GM18507 (cell line): ENCODE measurements at regions not wholly inside any gene's neighbourhood (a gene's known extent, or its start where the extent isn't known, plus 50 kb on each side); places are given as distances from the start of the nearest gene placed in this dataset.

Experiments
- DNase-seq: peaks from one replicate; pipeline ENCODE4 v3.0.0; 2011; ENCODE audit warnings: low read depth; ENCODE audit not compliant: insufficient read length; ENCODE audit errors: extremely low spot score
- FAIRE-seq: peaks from 2 replicates; lab custom pipeline; 2011; peaks lifted over from hg19 to GRCh38; lab: Jason Lieb, UNC

DNA sequence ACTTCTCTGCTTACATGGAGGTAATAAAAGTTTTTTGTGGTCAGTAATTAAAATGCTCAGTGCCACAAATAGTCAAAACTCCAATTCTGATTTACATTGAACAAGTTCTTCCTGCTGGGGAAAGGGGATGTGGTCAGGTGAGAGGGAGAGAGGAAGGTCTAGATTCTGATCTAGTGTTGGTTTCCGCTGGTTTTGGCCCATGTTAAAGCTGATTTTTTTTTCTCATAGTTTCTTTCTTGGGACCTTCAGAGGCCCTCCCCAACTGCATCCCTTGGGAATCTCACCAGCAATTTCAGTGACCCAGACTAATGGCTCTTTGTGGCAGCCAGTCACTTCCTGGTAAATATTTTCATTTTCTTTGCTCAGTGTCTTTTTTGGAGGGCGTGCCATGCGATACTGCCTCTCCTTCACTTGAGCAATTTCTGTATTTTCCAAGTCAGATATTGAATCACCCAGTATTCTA lies 332.7 kb downstream of the RAPGEF2 start:
- no peak for DNase-seq
- FAIRE-seq = peak; percentile 71

DNA sequence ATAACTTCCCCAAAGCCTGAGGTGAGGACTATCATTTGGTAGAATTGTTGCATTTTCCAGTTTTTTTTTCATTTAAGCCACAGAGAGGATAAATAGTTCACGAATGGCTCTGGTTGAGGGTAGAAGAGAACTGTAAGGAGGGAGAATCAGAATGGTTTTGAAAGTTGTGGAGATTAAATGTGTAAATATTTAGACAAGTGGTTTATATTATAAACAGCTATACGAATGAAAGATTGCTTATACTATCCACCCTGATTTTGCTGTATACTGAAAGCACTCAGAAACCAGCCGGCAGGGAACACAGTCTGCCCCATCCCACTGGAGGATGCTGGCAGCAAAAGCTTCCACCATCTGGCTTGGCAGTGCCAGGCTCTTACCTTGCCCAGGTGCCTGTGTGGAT lies 341.1 kb downstream of the RAPGEF2 start:
- DNase-seq = no peak
- no peak for FAIRE-seq

DNA sequence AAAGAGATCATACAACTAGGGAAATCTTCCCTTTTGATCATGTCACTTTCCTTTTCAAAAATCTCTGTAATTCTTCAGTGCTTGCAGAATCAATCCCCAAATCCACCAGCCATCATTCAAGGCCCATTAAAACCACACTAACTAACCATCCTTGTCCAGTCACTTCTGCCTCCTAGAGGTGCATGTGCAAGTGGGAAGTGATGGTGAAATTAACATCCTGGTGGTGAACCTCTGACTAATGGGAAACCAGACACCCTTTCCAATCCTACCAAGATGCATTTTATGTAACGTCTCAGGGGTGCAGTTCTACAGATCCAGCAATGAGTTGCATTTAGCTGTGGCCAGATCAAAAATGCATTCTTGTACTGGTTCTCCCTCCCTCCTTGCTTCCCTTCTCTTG lies 341.8 kb downstream of the RAPGEF2 start:
- DNase-seq (no peak), FAIRE-seq (no peak)

DNA sequence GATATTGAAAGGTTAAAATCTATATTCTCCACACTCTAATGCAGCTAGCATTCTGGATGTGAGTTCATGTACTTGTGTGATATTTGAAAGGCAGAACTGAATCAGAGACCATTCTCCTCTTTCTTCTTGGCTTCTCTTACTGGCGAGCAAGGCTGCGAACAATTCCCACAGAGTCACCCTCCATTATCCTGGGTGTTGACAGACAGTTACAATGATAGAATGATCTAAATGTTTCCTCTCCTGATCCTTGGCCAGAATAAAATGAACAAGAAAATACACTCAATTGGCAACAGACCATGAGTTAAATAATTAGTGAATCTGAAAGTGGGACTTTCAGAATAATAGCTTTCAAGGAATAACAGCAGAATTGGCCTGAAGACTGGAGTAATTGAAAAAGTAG lies 342.8 kb downstream of the RAPGEF2 start:
- no peak for FAIRE-seq

DNA sequence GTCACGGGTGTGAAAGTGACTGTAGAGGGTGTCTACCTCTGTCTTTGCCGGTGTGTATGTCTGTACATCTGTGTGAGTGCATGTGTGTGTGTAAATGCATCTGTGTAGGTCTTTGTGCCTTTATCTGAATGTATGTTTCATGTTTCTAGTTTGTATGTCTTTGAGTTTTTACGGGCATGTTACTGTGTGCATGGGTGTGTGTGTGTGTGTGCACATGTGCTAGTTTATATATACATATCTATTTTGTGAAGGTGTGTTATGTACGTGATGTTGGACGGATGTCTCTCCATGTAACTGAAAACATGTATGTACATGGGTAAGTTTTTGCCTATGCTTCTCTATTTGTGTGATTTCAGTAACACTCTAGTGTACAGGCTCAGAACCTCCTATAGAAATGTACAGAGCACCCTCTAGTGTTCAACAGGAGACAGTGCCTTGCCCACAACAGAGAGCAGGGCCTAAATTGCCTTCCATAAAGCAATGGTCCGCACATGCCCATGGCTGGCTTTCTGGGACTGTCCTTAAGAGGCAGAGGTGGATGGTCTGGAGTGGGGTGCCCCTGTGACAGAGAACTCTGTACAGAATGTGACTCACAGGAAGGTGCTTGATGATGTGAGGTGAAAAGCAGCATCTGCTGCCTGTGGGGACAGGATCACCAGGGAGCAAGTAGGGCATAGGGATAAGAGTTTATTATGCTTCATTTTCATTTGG lies 343.5 kb downstream of the RAPGEF2 start:
- peak; percentile 84 for FAIRE-seq
- DNase-seq = peak; percentile 29

More for the DNA sequence above, 342.8 kb downstream of the RAPGEF2 start:
- no peak for DNase-seq

DNA sequence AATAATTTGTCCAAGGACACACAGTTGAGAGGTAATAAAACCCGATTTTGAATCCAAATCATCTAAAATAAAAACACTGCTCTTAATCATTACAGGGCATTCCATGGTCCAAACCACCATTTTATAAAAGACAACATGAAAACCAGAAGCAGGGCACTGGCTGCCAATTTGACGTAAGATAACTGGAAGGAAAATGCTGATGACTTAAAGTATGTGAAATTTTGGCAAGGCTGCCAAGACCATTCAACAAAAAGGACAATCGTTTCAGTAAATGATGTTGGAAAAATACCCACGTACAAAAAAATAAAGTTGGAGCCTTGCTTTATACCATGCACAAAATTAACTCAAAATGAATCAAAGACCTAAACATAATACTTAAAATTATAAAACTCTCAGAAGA lies 344.4 kb downstream of the RAPGEF2 start:
- DNase-seq (no peak), FAIRE-seq (no peak)

DNA sequence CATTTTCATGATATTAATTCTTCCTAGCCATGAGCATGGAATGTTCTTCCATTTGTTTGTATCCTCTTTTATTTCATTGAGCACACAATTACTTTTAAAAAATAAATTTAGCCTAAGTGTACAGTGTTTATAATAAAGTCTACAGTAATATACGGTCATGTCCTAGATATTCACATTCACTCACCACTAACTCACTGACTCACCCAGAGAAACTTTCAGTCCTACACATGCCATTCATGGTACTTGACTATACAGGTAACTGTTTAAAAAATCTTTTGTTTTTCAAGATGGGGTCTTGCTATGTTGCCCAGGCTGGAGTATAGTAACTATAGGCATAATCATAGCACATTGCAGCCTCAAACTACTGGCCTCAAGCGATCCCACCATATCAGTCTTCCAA lies 348.1 kb downstream of the RAPGEF2 start:
- FAIRE-seq = no peak
- no peak for DNase-seq

DNA sequence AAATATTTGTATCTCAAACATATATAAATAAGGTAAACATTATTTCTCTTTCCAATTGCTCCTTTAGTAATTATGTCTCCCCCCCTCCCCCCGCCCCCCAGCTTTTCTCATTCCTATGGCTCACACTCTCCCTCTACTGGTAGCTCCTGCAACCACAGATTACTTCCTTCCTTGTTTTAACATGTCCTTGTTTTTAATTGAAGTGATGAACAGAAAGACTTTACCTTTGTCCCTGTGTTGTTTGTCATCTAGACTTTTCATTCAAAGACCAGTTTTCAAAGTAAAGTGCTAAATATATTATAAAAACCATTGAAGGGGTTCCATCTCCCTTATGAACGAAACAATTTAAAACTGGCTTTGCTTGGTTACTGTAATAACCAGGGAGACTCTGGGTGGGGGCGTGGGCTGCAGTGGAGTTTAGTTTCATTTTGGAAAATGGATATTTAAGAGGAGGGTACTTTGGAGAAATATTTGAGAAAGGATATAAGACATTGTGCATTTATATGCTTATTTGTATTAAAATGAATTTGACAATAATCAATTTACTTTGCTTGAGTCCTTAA lies 352.9 kb downstream of the RAPGEF2 start:
- FAIRE-seq (no peak), DNase-seq (peak; percentile 4)

DNA sequence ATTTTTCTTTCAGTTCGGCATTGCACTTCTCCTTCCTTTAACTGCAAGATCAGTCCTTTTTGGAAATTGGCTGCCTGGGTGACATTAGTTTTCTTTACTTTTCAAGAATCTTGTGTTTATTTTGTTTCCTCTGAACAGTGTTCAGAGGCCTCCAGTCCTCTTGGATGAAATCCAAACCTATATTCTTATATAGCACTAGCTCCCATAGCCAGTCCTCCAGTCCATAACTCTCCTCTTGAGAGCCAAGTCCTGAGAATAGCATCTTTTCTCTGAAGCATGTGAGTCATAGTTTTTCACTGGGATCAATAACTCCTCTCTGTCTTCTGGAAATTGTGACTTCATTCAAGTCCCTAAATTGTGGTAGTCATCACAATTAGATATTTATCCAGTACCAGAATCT lies 357.5 kb downstream of the RAPGEF2 start:
- DNase-seq = no peak
- no peak for FAIRE-seq

DNA sequence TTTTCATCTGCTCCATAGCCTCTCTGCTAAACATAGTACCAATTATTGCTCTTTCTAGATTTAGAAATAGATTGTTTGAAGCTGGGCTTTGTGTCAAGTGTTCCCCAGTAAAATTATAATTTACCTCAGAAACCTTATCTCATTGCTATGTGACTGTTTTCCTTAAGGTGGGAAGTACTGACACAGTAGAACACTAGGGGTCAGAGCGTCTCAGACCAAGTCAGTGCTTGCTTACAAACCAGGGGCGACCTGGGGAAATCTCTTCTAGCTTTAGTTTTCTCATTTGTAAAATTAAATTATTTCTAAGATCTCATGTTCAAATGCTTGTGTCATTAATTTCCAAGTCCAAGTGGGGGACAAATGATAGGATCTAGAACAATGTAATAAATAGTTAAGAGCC lies 360.4 kb downstream of the RAPGEF2 start:
- no peak for FAIRE-seq
- no peak for DNase-seq

DNA sequence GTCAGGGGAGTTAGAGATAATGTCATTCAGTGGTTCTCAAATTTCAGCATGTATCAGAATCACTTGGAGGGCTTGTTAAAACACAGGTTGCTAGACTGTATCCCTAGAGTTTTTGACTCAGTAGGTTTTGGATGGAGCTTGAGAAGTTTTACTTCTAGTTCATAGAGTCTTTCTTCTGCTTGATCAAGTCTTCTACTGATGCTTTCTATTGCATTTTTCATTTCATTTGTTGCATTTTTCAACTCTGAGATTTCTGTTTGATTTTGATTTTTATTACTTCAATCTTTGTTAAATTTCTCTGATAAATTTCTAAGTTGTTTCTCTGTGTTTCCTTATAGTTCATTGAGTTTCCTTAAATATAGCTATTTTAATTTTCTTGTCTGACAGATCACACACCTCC lies 361.4 kb downstream of the RAPGEF2 start:
- FAIRE-seq = no peak
- DNase-seq = no peak

DNA sequence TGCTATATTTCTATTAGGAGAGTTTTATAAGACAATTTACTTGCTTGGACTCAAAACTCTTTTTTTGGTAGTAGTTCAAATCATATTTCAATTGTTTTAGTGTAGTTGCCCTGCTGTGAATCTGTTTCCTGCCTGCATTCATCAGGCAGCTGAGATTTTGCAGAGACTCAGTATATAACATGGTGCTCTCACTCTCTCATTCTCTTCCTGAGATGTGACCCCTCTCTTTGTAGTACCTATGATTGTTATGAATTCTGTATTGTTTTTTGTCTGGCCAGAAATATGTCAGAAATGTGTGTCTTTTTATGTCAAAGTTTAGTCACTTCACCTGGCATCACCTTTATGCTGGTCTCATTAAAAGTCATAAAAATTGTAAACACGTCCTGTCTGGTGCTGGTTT lies 374.0 kb downstream of the RAPGEF2 start:
- no peak for FAIRE-seq
- DNase-seq = no peak

DNA sequence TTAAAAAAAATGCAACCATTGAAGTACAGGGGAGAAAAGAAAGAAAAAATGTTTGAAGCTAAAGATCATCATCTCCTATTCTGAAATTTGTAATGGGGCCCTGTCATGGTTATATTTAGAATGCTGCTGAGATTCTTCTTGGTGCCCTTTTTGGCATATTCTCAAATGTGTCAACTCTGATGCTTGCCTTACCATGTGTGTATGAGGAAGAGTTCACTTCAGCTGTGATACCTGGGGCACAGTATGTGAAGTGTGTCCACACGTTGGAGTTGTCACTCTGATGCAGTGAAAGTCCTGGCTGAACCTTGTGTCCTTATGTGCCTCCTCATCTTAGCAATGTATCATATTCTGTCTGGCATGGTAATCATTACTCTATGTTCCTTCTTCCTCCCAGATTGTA lies 377.9 kb downstream of the RAPGEF2 start:
- FAIRE-seq (no peak), DNase-seq (no peak)

DNA sequence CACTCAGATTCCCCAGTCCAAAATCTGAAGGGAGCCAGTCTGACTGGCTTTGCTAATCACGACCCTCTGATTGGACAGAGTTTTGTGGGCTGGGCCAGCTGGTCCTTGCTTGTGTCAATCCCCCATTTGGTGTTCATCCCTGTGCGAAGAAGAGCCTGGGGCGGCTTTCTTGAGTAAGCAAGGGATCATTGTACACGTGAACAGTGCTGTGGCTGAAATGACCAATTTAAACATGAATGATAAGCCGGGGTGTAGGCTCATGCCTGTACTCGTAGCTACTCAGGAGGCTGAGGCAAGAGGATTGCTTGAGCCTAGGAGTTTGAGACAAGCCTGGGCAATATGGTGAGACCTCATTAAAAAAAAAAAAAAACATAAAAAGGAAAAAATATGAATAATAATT lies 379.1 kb downstream of the RAPGEF2 start:
- no peak for DNase-seq
- FAIRE-seq = no peak

DNA sequence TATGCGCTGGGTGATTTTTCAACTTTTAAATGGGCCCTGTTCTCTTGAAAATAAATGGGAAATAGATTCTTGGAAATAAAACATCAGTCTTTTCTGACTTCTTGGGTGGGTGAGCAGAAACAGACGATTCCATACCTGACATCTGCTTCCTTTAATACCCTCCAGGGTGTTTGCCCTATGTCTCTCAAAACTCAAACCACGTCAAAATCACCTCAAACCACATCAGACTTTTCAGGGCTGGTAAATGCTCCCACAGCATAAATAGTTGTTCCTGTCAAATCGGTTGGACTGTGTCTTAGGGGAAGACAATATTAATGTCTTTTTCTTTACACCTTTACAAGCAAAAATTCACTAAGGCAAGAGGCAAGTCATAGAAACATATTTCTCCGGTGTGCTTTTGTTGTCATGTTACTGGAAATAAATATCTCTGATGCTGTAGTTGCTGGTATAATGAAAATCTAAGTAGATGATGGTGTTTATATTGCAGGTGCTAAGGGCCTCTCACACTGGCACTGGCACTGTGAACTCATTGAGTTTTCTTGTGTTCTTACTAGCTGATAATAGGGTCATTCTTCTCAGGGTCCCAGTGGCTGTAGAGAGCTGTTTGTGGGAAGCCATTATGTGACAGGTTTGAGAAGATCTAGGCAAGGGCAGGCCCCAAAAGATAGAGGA lies 380.4 kb downstream of the RAPGEF2 start:
- no peak for FAIRE-seq
- no peak for DNase-seq

DNA sequence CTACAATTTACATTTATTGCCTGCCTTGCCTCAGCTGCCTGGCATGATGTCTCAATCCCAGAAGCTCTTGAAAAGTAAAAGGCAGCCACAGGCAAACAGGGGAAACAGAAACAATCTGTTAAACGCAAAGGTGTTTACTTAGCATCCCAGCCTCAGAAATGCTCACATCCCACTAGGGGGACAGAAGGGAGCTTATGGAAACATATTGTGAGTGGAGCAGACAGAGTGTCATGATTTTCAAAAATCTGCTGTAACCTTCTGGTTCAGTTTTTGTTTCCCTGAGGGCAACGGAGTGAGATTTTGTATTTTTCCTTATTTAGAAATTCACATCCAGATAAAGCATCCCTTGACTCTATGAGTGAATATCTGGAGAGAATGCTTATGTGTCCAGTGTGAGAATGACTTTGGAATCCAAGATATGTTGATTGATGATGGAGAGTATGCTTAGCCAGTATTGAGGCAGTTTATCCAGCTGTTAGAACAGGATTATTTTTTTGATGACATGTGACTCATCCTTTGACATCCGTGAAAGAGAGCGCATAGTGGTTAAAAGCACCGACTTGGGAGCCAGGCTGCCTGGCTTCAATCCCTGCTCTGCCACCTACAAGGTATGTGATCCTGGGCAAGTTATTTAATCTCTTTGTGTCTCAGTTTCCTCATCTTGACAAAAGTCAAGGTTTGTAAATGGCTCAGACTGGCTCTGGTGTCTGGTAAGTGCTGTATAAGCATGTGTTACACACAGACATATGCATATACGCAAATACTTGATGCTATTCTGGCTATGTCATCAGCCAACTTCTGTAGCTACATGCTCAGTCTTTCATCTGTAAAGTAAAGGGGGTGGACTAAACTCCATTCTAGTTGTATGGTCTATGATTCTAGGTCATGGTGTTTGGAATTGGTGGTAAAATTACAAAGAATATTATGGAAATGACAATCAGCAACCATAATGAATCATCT lies 381.2 kb downstream of the RAPGEF2 start:
- FAIRE-seq (no peak), DNase-seq (no peak)

DNA sequence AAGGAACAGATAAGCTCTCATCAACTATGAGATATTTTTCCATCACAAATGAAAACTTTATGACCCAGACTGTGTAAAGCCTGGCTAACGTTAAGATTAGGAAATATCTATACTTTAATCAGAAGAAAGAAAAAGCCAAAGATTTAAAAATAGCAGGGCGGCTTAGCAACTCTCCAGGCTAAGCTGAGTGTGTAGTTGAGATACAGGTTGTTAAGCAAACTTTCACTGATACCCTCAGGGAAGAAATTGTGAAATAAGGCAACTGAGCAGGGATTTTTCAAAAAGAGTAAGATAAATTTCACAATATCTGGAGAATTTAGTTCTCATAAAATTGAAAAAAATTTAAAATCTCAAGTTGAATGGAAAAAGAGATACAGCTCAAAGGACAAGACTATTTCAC lies 382.0 kb downstream of the RAPGEF2 start:
- FAIRE-seq (no peak), DNase-seq (no peak)

DNA sequence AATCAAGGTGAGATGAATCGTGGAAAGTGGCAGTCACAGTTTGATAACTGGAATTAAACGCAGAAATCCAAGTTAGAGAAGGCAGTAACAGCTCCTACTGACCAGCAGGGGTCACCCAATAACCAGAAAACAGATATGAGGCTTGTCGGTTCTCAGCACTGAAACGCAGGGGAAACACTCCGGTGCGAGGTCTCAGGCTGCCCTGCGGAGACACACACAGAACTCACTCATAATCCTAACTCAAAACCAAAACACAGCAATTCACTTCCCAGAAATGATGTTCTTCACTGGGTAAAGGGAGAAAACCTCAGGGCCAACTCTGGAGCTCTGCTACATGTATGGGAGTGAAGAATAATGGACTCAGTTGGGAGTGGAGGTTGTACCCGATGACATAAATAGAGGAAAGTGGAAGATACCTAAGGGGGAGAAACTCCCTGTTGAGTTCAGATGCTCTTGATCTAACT lies 384.4 kb downstream of the RAPGEF2 start:
- FAIRE-seq (peak; percentile 90), DNase-seq (peak; percentile 22)

DNA sequence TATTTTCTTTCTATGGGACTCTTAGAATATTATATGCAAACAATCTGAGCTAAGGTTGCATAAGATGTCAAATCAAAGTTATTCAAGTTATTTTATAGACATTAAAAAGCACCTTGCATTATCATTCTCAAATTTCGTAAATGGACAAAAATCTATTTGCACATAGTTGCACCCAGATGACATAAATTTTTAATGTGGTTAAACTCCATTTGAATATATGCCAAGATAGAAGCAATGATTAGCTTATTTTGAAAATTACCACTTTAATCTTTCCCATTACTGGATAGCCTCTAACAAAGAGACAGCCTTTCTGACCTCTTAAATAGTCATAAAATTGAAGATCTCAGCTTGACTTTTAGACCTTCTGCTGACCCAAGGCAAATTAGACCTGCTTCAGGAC lies 386.8 kb downstream of the RAPGEF2 start:
- FAIRE-seq = no peak

More for the DNA sequence above, 386.8 kb downstream of the RAPGEF2 start:
- no peak for DNase-seq
